Right cardiac atrium (tissue), 5 donors: ENCODE measurements at regions not wholly inside any gene's neighbourhood (a gene's known extent, or its start where the extent isn't known, plus 50 kb on each side); places are given as distances from the start of the nearest gene placed in this dataset.

Source experiments
- ATAC-seq, 2 donors: fragments of 200-7000 bp; cut with Tn5 transposase; one replicate each; pipeline versions ENCODE4 v1.8.0 to v1.9.1; 2020; ENCODE audit warnings: moderate library complexity in 2 of 2, mild to moderate bottlenecking in 1 of 2
- DNase-seq, 3 donors: peaks; one replicate each; pipeline ENCODE4 v3.0.0-alpha.2; 2020
- H3K27ac ChIP-seq: one replicate; pipeline ENCODE4 v1.5.1; 2013; ENCODE audit warnings: mild to moderate bottlenecking, low read length, control low read depth, moderate library complexity
- H3K27me3 ChIP-seq: one replicate; pipeline ENCODE4 v1.6.1; 2013; ENCODE audit not compliant: control insufficient read depth, insufficient read depth
- H3K4me1 ChIP-seq: one replicate; pipeline ENCODE4 v1.6.1; 2013; ENCODE audit warnings: low read length; ENCODE audit not compliant: control insufficient read depth, insufficient read depth
- H3K4me3 ChIP-seq: one replicate; pipeline ENCODE4 v1.5.1; 2013; ENCODE audit warnings: low read length, control low read depth
- H3K9me3 ChIP-seq: one replicate; pipeline ENCODE4 v1.6.1; 2013; ENCODE audit warnings: low read length; ENCODE audit not compliant: control insufficient read depth
- WGBS: extraction: QIAGEN DNeasy Blood & Tissue Kit; methylation state at CpG from one replicate; pipeline ENCODE4 v1.1.7; 2013; 5-methylcytosine and 5-hydroxymethylcytosine counted together
- intact Hi-C, 4 donors: fragments of 100-400 bp; cut with DNase I; formaldehyde crosslinking; loops; one replicate each; pipeline versions ENCODE4 v1.11.0 to v1.14.0; 2022 to 2023
- donor health status: healthy with polysubstance abuse.
- donor health status: DM: no; HTN: yes; CAD: no.
- donor health status: DM: no; HTN: no; CAD: no.
- donor health status: DM: no; HTN: yes; CAD: no; lungs with severe emphysema.
- donor health status: DM: yes; HTN: yes; CAD: no.

DNA sequence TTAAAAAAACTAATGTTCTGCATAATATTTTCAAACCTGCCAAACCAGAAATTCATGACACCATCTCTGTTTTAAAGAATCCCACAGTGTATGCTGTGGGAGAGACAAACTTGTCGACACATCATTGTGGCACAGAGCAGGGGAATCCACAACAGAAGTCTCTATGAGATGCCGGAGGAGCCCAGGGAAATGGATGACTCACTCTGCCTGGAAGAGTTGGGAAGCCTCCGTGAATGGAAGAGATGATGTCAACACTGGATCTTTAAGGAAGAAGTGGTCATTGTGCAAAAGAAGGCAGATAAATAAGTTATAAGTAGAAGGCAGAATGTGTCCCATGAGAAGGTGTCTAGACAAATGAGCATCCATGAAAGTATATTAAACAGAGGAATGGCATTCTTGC is 595.1 kb downstream of the RAB28 start:
- Histone ChIP-seq H3K27me3 (no peaks in the 10 kb centered on the region), H3K27ac (no peak overlapping the region), H3K9me3 (no peaks in the 10 kb centered on the region), H3K4me1 (no peaks in the 10 kb centered on the region), H3K4me3 (no peak overlapping the region)
- intact Hi-C loops, result no loop called here
- ATAC-seq (peak; percentile 79 to 85), DNase-seq (peak in 1 of 3 donors; percentile 47)
- WGBS, result 27% methylated on average over 3 of the region's 3 CpGs

DNA sequence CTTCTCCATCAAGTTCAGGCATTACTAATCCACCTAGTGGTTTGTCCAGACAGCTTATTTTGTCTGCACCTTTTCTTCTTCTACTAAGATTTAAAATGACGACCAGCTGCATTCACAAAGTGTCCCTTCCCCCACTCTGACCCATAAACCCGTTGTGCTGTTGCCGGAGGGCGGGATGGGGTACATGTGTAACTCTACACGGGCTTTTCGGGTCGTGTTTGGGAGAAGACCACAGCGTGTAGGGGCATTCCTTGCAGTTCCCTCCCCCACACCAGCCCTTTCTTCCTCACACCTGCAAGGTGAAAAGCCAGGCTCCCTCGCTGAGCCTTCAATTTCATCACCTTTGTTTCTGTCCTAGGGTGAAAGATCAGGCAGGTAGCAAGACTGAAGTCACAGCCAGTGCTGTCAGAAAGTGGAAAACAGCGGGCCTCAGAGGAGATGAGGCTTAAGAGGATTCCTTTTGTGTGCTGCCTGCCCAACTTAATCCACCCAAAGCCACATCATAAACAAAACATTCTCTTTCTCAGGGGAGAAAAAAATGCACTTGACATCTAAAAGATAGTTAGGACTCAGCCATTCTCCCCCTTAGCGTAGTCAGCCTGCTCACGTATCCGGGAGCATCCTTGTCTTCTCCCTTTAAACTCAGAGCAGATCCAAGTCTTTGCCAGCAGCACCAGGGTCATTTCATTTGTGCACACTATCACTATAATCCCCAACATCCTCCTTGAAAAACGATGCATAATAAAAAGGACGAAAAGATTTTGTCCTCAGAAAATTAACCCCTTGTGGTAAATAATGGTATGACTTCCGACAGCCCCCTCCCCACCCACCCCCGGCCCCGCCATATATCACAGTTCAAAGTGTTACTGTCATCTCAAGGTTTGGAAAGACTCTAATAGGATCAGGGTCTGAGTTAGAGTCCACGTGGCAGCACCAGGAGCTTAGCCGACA is 599.0 kb downstream of the RAB28 start:
- no peaks in the 10 kb centered on the region for H3K4me1 ChIP-seq
- H3K27me3 ChIP-seq, result no peaks in the 10 kb centered on the region
- WGBS, result 72% methylated on average over 20 of the region's 20 CpGs
- no peak for DNase-seq
- no peaks in the 10 kb centered on the region for H3K9me3 ChIP-seq
- H3K27ac ChIP-seq, result no peak overlapping the region
- no peak for ATAC-seq
- H3K4me3 ChIP-seq, result no peak overlapping the region
- intact Hi-C loops, result no loop called here

DNA sequence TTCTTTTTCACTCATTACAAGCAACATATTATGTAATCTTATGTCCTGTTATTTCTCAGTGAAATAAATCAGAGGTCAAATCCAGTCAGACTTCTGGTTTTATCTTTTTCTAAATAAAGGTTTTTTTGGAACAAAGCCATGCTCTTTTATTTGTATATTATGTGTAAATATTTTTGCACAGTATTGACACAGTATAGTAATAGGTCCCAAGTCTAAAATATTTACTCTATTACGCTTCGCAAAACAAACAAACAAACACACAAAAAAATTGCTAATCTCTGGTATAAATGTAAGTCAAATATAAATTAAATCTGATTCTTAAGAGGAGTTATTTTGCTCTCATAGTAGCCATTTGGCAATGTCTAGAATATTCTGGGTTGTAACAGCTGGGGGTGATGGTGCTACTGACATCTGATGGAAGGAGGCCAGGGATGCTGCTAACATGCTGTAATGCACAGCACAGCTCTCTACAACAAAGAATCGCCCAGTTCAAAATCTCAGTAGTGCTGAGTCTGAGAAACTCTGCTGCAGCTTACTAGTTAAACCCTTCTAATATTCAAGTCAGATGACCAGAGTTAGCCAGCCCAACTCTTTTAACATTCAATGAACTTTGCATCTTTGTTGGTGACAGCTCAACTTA is 602.1 kb downstream of the RAB28 start:
- intact Hi-C loops, result no loop called here
- 70% methylated on average over 3 of the region's 3 CpGs for WGBS
- Histone ChIP-seq H3K4me3 (no peak overlapping the region), H3K27me3 (no peaks in the 10 kb centered on the region), H3K27ac (no peak overlapping the region), H3K4me1 (no peaks in the 10 kb centered on the region), H3K9me3 (no peaks in the 10 kb centered on the region)
- DNase-seq, result no peak
- peak in 1 of 2 donors; percentile 36 for ATAC-seq

DNA sequence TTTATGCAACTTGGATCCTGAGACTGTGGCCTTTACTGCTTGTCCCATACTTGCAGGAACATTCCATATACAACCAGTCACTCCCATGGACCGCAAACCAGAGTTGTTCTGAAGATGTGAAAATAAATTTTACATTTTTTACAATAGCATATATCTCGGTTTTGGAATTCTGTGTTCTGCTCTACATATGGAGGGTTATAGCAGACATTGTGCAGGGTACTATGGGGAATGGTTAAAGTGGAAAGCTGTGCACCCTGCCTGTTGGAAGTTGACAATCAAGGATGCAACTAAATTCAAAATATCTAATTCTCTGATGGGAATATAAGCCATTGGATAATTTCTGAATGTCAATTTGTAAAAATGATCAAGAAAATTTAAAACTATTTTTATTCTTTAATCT is 603.3 kb downstream of the RAB28 start:
- Histone ChIP-seq H3K4me1 (no peaks in the 10 kb centered on the region), H3K9me3 (no peaks in the 10 kb centered on the region), H3K27ac (no peak overlapping the region), H3K27me3 (no peaks in the 10 kb centered on the region), H3K4me3 (no peak overlapping the region)
- DNase-seq, result no peak
- intact Hi-C loops, result no loop called here
- no peak for ATAC-seq
- 93% methylated on average over 2 of the region's 2 CpGs for WGBS

DNA sequence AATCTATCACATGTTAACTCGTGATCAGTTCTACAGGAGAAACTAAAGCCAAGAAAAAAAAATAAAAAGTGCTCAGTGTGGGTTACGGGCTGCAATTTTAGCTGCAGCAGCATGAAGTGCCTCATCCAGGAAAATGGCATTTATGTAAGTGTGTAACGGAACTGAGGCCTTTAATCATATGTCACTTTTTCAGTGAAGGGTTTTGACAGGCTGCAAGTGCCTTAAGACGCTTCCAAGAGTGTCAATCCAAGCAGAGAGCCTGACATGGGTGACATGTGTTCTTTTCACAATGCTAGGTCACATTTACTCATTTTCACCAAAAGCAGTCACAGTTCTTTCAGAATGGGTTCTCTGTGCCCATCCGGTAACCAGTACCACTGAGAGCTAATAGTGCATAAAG is 604.6 kb downstream of the RAB28 start:
- H3K4me1 ChIP-seq, result no peaks in the 10 kb centered on the region
- DNase-seq (no peak), ATAC-seq (no peak)
- WGBS, result 79% methylated on average over 5 of the region's 5 CpGs
- H3K27me3 ChIP-seq, result no peaks in the 10 kb centered on the region
- no peak overlapping the region for H3K27ac ChIP-seq
- no peak overlapping the region for H3K4me3 ChIP-seq
- no peaks in the 10 kb centered on the region for H3K9me3 ChIP-seq
- intact Hi-C loops, result no loop called here

DNA sequence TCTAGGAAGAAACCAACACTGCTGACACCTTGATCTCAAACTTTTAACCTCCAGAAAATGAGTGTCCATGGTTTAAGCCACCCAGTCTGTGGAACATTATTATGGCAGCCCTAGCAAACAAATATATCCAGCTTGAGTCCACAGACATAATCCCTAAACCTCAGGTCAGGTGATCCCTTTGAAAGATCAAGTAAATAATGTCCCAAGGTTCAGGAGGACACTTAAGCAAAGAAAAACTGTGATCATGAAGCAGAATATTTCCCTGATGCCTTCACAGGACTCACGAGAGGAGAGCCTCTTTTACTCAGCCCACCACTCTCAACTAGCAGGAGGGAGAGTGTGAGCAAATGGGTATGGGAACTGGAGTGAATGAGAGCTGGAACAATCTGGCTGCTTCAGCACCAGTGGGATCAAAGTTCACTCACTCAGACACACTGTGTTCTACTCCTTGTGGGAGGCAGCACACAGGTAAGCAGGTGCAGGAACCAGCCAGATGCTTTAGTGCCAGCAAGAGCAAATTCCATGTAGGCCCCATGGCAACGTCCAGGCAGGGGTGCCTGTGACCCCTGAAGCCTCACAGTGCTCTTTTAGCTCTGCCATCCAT is 608.4 kb downstream of the RAB28 start:
- Histone ChIP-seq H3K4me1 (no peaks in the 10 kb centered on the region), H3K9me3 (no peaks in the 10 kb centered on the region), H3K27ac (no peak overlapping the region), H3K4me3 (no peak overlapping the region), H3K27me3 (no peaks in the 10 kb centered on the region)
- 74% methylated on average over 2 of the region's 2 CpGs for WGBS
- DNase-seq, result no peak
- no peak for ATAC-seq
- intact Hi-C loops, result no loop called here

DNA sequence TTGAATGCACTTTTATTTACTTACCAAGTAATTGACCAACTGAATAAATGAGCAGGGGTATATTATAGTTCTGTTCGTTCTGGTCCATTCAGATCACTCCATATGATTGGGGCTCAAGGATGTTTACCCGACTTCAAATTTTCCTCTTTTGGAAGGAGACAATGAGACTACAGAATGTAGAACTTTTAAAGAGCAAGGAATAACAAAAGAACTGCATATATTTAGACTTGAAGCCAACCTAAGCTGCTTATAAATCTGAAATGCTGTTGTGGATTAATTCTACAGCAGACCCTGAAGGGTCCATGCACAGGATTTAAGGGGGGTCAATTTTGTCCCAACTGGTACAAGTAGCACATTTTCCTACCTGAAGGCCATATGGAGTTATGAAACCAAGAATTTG is 610.8 kb downstream of the RAB28 start:
- no peak for ATAC-seq
- Histone ChIP-seq H3K27ac (no peak overlapping the region), H3K9me3 (no peaks in the 10 kb centered on the region), H3K4me1 (no peaks in the 10 kb centered on the region), H3K4me3 (no peak overlapping the region), H3K27me3 (no peaks in the 10 kb centered on the region)
- intact Hi-C loops, result no loop called here
- DNase-seq, result no peak
- 83% methylated on average over 2 of the region's 2 CpGs for WGBS

DNA sequence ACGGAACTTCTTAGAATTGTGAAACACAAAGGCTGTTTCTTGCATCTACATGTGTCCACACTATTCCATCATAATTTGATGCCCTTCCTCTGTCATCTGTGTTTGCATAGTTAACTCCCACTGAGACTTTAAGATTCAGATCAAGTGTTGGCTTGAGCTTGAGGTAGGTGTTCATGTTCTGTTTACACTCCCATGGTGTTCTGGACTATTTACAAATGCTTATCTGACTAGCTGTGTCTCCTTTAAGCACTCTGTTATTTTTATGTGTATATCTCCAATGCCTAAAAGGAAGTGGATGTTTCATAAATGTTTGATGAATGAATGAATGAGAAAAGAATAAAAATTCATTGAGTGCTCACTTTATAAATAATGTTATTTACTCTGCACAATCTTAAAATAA is 622.7 kb downstream of the RAB28 start:
- Histone ChIP-seq H3K4me3 (no peak overlapping the region), H3K27me3 (no peaks in the 10 kb centered on the region), H3K27ac (no peak overlapping the region), H3K9me3 (no peaks in the 10 kb centered on the region), H3K4me1 (no peaks in the 10 kb centered on the region)
- DNase-seq, result no peak
- WGBS, result 93% methylated on average over 1 of the region's 1 CpG
- intact Hi-C loops, result no loop called here
- no peak for ATAC-seq

DNA sequence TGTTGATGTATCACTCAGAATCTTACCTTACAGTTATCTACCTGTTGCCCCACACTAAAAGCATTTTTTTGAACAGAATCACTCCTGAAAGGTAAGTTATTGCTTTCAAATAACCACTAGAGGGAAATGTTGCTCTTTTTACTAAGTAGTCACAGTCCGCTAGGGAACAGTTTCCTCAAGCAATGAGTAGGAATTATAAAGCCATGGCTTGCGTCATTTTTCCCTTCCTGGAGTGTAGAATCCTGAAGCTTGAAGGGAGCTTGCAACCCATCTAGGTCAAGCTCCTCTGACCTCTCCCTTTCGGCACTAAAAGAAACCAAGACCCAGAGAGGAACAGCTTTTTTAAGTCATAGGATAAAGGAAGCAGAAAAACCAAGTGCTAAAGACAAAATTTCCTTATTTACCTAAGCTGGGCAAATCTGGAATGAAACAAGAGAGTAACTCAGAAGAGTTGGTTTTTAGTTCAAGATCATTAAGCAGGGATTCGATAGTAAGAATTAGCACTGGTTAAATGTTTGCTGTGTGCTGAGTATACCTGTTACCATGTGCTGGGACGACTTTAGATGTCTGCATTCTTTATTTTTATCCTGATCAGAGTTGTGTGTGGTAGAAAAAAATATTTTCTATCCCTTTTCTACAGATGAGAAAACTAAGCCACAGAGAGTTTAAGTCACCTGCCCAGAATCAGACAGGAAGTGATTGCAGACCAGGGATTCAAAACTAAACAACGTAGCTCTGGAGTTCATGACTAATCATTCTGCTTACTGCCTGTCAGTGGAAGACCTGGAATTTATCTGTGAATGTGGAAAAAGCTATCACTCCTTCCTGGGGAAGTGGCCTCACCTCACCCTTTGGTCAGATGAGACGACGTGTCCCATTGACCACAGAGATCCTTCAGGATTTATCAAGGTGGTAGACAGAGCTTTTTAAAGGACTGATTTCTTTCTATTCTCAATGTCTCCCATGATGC is 631.5 kb downstream of the RAB28 start:
- no peak overlapping the region for H3K27ac ChIP-seq
- H3K27me3 ChIP-seq, result peaks cover 6% of the 10 kb centered on the region
- peak; percentile 81 to 84 for ATAC-seq
- 36% methylated on average over 8 of the region's 8 CpGs for WGBS
- intact Hi-C loops, result loop anchor here (1.0 to 5.0 kb wide), 3 partner anchors 695 to 697 kb away; no protein-coding TSS in a partner anchor
- no peak for DNase-seq
- no peak overlapping the region for H3K4me3 ChIP-seq
- H3K9me3 ChIP-seq, result no peaks in the 10 kb centered on the region
- no peaks in the 10 kb centered on the region for H3K4me1 ChIP-seq

DNA sequence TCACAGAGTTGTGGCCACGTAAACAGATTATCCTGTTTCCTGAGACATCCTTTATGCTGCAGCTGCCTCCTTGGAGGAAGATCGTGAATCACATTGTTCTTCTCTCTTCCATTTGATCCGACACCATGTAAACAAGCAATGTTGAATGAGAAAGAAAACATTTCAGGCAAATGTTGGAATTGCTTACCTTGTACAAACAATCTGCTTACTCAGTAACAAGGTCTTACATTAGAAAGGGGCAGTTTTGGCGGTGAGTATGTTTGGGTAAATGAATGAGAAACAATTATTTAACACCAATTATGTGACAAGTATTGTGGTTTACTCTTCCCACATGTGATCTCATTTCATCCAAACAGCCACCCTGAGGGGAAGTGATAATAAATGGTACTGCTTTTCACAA is 637.8 kb downstream of the RAB28 start:
- Histone ChIP-seq H3K4me1 (no peaks in the 10 kb centered on the region), H3K27me3 (peaks cover 6% of the 10 kb centered on the region), H3K9me3 (no peaks in the 10 kb centered on the region), H3K4me3 (no peak overlapping the region), H3K27ac (no peak overlapping the region)
- 65% methylated on average over 4 of the region's 4 CpGs for WGBS
- no peak for DNase-seq
- intact Hi-C loops, result no loop called here
- no peak for ATAC-seq
